Activated CD8-positive, alpha-beta T cell treated with anti-CD3 and anti-CD28 coated beads for 36 hours (primary cell): ENCODE measurements at regions not wholly inside any gene's neighbourhood (a gene's known extent, or its start where the extent isn't known, plus 50 kb on each side); places are given as distances from the start of the nearest gene placed in this dataset.

Experiments
- ATAC-seq: fragments of 200-7000 bp; cut with Tn5 transposase; one replicate; pipeline ENCODE4 v1.10.0; 2021; ENCODE audit warnings: mild to moderate bottlenecking, moderate library complexity
- CTCF ChIA-PET: fragments of 350-600 bp; sonication (Branson Sonifier 250); formaldehyde crosslinking; loops from one replicate; lab custom pipeline; 2021; ENCODE audit warnings: antibody characterized with exemption; lab: Charles Lee
- POLR2A ChIA-PET: fragments of 350-600 bp; sonication (Branson Sonifier 250); formaldehyde crosslinking; loops from one replicate; lab custom pipeline; 2021; ENCODE audit warnings: antibody characterized with exemption; lab: Charles Lee
- DNase-seq: peaks from one replicate; pipeline ENCODE4 v3.0.0-alpha.2; 2020
- H3K27ac Mint-ChIP-seq: one replicate; pipeline ENCODE4 v1.8.0; 2021; ENCODE audit warnings: mild to moderate bottlenecking, mixed read lengths
- H3K27me3 Mint-ChIP-seq: one replicate; pipeline ENCODE4 v1.8.0; 2021; ENCODE audit warnings: mixed read lengths
- H3K36me3 Mint-ChIP-seq: one replicate; pipeline ENCODE4 v1.8.0; 2021; ENCODE audit warnings: low read depth, mixed read lengths
- H3K4me1 Mint-ChIP-seq: one replicate; pipeline ENCODE4 v1.8.0; 2021; ENCODE audit warnings: low read depth, mixed read lengths
- H3K4me3 Mint-ChIP-seq: one replicate; pipeline ENCODE4 v1.8.0; 2021; ENCODE audit warnings: mild to moderate bottlenecking, moderate library complexity, mixed read lengths
- H3K9me3 Mint-ChIP-seq: one replicate; pipeline ENCODE4 v1.8.0; 2021; ENCODE audit warnings: mixed read lengths
- intact Hi-C: fragments of 100-400 bp; cut with micrococcal nuclease; formaldehyde crosslinking; loops from one replicate; pipeline ENCODE4 v1.10.0; 2022
- TF ChIP-seq, protein P1 (sequence below): fragments of 200-600 bp; IDR thresholded peaks from one replicate; pipeline ENCODE4 v1.8.0; 2022; ENCODE audit warnings: antibody characterized with exemption, mild to moderate bottlenecking

DNA sequence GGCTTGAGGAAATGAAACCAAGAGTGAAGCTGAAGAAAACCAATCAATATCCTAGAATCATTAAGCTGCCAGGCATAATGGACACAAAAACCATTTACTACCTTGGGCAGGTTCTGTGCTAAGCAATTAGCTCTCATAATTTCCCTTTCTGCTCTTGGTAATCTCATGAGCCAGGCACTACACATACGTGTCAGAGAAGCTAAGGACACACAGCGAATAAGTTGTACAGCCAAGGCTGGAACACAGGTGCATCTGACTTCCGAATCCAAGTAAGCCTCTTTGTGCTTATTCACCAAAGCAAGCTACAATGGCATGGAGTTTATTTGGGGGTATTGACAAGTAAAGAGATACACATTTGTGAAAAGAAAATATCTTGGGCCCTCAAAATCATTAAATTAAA lies 1343.9 kb upstream of the MIR17HG start:
- ATAC-seq (no peak), DNase-seq (no peak)
- Mint-ChIP-seq H3K9me3 (peaks cover 5% of the 10 kb centered on the region), H3K27me3 (no peaks in the 10 kb centered on the region), H3K4me3 (no peak overlapping the region), H3K27ac (no peak overlapping the region), H3K36me3 (no peaks in the 10 kb centered on the region), H3K4me1 (no peaks in the 10 kb centered on the region)
- ChIA-PET CTCF (no interaction called here), POLR2A (no interaction called here)
- TF ChIP-seq, protein P1, sequence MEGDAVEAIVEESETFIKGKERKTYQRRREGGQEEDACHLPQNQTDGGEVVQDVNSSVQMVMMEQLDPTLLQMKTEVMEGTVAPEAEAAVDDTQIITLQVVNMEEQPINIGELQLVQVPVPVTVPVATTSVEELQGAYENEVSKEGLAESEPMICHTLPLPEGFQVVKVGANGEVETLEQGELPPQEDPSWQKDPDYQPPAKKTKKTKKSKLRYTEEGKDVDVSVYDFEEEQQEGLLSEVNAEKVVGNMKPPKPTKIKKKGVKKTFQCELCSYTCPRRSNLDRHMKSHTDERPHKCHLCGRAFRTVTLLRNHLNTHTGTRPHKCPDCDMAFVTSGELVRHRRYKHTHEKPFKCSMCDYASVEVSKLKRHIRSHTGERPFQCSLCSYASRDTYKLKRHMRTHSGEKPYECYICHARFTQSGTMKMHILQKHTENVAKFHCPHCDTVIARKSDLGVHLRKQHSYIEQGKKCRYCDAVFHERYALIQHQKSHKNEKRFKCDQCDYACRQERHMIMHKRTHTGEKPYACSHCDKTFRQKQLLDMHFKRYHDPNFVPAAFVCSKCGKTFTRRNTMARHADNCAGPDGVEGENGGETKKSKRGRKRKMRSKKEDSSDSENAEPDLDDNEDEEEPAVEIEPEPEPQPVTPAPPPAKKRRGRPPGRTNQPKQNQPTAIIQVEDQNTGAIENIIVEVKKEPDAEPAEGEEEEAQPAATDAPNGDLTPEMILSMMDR, result no peak
- intact Hi-C loops, result no loop called here

DNA sequence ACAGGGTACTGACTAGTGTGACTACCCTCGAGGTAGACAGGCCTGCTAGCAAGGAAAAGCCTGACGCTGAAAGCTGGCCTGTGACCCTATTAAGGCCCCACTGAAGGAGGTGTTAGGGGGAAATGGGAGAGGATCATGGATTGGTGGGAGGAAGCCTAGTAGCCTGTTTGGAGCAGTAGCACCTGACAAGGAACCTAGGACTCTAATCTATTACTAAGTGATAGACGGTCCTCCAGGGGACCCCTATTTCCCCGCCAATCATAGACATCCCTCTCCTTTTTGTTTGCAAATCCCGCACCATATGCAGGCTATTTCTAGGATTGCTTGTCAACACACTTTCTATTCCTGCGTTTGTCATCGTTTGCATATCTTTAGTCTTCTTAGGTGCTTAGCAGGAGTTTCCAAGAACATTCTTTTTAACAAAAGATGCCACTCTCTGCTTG lies 1338.8 kb upstream of the MIR17HG start:
- Mint-ChIP-seq H3K4me1 (no peaks in the 10 kb centered on the region), H3K4me3 (no peak overlapping the region), H3K36me3 (no peaks in the 10 kb centered on the region), H3K27me3 (no peaks in the 10 kb centered on the region), H3K9me3 (peaks cover 1% of the 10 kb centered on the region), H3K27ac (no peak overlapping the region)
- TF ChIP-seq, protein P1, result no peak
- DNase-seq, result no peak
- no peak for ATAC-seq
- intact Hi-C loops, result no loop called here
- CTCF ChIA-PET, result no interaction called here
- POLR2A ChIA-PET, result no interaction called here

DNA sequence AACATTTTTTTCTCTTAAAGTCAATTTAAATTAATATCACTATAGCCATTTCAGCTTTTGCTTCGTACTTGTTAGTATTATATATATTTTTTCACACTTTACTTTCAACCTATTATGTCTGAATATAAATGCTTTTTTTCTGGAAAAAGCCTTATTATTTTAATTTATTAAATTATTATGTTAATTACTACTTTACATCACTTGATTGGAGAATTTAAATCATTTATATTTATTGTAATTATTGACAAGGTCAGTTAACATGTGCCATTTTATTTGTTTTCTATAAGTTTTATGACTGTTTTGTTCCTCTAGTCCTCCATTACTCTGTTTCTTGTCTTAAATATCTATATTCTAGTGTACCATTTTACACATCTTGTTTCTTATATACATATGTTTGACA lies 1333.4 kb upstream of the MIR17HG start:
- DNase-seq, result no peak
- no peak overlapping the region for H3K27ac Mint-ChIP-seq
- no peak overlapping the region for H3K4me3 Mint-ChIP-seq
- TF ChIP-seq, protein P1, result no peak
- ChIA-PET POLR2A (no interaction called here), CTCF (no interaction called here)
- no peaks in the 10 kb centered on the region for H3K27me3 Mint-ChIP-seq
- intact Hi-C loops, result no loop called here
- no peaks in the 10 kb centered on the region for H3K9me3 Mint-ChIP-seq
- no peak for ATAC-seq
- H3K4me1 Mint-ChIP-seq, result no peaks in the 10 kb centered on the region
- no peaks in the 10 kb centered on the region for H3K36me3 Mint-ChIP-seq

DNA sequence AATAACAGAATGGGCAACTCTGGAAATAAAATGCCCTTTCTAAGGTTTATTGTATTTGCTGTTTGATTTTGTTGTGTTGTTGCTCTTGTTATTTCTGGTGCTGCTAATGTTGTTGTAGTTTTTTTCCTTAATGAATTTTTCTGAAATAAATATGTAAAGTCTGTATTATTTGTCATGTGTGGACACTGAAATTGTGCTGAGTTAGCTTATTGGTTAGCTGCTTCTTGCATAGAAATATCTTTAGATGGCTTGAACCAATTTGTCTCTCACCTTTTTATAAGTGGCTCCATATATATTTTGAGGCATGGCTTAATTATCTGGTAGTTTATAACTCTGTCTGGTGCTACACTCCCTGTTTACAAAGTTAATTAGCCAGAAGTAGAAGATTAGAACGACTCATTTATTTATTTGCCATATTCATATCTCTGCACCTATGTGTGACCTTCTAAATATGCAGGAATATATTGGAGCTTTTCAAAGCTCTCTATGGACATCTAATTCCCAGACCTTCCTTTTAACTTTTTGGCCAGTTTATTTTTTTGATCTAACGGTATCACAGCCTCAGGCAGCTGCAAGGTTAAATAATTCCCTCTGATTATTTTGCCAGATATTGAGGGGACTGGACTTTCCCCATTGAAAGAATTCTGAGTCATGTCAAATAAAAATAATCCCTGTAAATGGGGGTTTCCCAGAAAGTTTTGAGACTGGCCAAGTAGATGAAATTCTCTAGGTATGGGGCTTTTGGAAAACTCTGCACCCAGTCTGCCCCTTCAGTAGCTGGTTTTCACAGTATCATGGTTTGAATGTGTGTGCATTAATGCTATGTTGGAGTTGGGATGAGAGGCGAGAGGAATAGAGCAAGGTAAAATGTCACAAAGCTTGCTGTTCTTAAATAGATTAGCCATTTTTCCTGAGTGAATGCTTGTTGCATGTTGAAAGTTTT lies 1331.7 kb upstream of the MIR17HG start:
- no peaks in the 10 kb centered on the region for H3K27me3 Mint-ChIP-seq
- POLR2A ChIA-PET, result no interaction called here
- no peaks in the 10 kb centered on the region for H3K9me3 Mint-ChIP-seq
- no peaks in the 10 kb centered on the region for H3K4me1 Mint-ChIP-seq
- no peak overlapping the region for H3K4me3 Mint-ChIP-seq
- intact Hi-C loops, result no loop called here
- CTCF ChIA-PET, result no interaction called here
- no peaks in the 10 kb centered on the region for H3K36me3 Mint-ChIP-seq
- TF ChIP-seq, protein P1, result no peak
- H3K27ac Mint-ChIP-seq, result no peak overlapping the region
- no peak for DNase-seq
- no peak for ATAC-seq

DNA sequence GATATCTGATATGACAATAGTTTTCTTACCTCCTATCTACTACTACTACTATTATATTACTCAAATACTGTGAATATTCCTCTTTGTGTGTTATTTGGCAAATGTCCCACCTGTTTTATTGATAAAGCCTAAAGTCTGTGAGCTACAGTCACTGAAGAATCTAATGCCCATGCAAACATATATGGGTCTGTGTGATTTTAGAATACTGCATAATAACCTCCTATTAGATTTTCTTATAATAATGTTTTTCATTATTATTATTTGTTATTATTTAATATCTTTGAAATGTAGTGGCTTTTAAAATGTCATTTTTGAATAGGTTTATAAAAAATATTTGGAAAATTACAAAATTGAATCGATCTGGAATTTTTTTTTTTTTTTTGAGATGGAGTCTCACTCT lies 1330.8 kb upstream of the MIR17HG start:
- CTCF ChIA-PET, result no interaction called here

More for the DNA sequence above, 1330.8 kb upstream of the MIR17HG start:
- H3K9me3 Mint-ChIP-seq, result no peaks in the 10 kb centered on the region
- H3K36me3 Mint-ChIP-seq, result no peaks in the 10 kb centered on the region
- H3K4me3 Mint-ChIP-seq, result no peak overlapping the region
- no peaks in the 10 kb centered on the region for H3K4me1 Mint-ChIP-seq
- H3K27ac Mint-ChIP-seq, result no peak overlapping the region
- H3K27me3 Mint-ChIP-seq, result no peaks in the 10 kb centered on the region
- intact Hi-C loops, result no loop called here
- POLR2A ChIA-PET, result no interaction called here
- DNase-seq (no peak), ATAC-seq (no peak)
- TF ChIP-seq, protein P1, result no peak
